Kidney epithelial cell (primary cell): ENCODE measurements at regions not wholly inside any gene's neighbourhood (a gene's known extent, or its start where the extent isn't known, plus 50 kb on each side); places are given as distances from the start of the nearest gene placed in this dataset.

Source experiments
- DNase-seq: peaks from one replicate; pipeline ENCODE4 v3.0.0-alpha.2; 2010; ENCODE audit warnings: low read depth
- H3K27me3 ChIP-seq: 2 replicates; pipeline ENCODE4 v1.6.0; 2011; ENCODE audit warnings: low read length; ENCODE audit not compliant: control insufficient read depth, insufficient read depth
- H3K36me3 ChIP-seq: 2 replicates; pipeline ENCODE4 v1.5.1; 2011; ENCODE audit warnings: low read length; ENCODE audit not compliant: control insufficient read depth, insufficient read depth
- H3K4me3 ChIP-seq: 2 replicates; pipeline ENCODE4 v1.5.1; 2011; ENCODE audit warnings: low read depth, mild to moderate bottlenecking, control low read depth, low read length
- CTCF ChIP-seq: IDR thresholded peaks from 2 replicates; pipeline ENCODE4 v1.5.1; 2011; ENCODE audit warnings: mild to moderate bottlenecking, moderate library complexity, low read length, control low read depth, inconsistent platforms; ENCODE audit not compliant: insufficient read depth, poor library complexity, severe bottlenecking

GRCh38 chr18:27478459-27478858 is 293.4 kb upstream of the CHST9 start:
- H3K27me3 ChIP-seq = no peaks in the 10 kb centered on the region
- no peak overlapping the region for H3K4me3 ChIP-seq
- no peaks in the 10 kb centered on the region for H3K36me3 ChIP-seq
- no peak for TF ChIP-seq CTCF
- no peak for DNase-seq

GRCh38 chr18:27473318-27473717 is 288.2 kb upstream of the CHST9 start:
- no peaks in the 10 kb centered on the region for H3K27me3 ChIP-seq
- no peak overlapping the region for H3K4me3 ChIP-seq
- peak; percentile 10 for DNase-seq
- no peaks in the 10 kb centered on the region for H3K36me3 ChIP-seq
- no peak for TF ChIP-seq CTCF

- Histone ChIP-seq H3K36me3 (no peaks in the 10 kb centered on the region), H3K27me3 (no peaks in the 10 kb centered on the region), H3K4me3 (no peak overlapping the region)
- DNase-seq = no peak
- TF ChIP-seq CTCF = no peak
These were observed 282.0 kb upstream of the CHST9 start for GRCh38 chr18:27467073-27467472.

- no peak for TF ChIP-seq CTCF
- no peaks in the 10 kb centered on the region for H3K27me3 ChIP-seq
These were observed 276.8 kb upstream of the CHST9 start for GRCh38 chr18:27461957-27462356.

GRCh38 chr18:27449104-27449503 is 264.0 kb upstream of the CHST9 start:
- no peaks in the 10 kb centered on the region for H3K27me3 ChIP-seq
- TF ChIP-seq CTCF = no peak
- H3K4me3 ChIP-seq = no peak overlapping the region
- DNase-seq = no peak
- H3K36me3 ChIP-seq = no peaks in the 10 kb centered on the region

More at GRCh38 chr18:27461957-27462356, 276.8 kb upstream of the CHST9 start:
- DNase-seq = no peak
- Histone ChIP-seq H3K36me3 (no peaks in the 10 kb centered on the region), H3K4me3 (no peak overlapping the region)

GRCh38 chr18:27447930-27448329 is 262.8 kb upstream of the CHST9 start:
- no peak for DNase-seq
- Histone ChIP-seq H3K27me3 (no peaks in the 10 kb centered on the region), H3K36me3 (no peaks in the 10 kb centered on the region), H3K4me3 (no peak overlapping the region)
- no peak for TF ChIP-seq CTCF
